T-helper 1 cell treated with Interleukin-12 subunit alpha and Interleukin-12 subunit beta and Interleukin-4 antibody, amounts not matched to agents 30 μg/mL and 1 μg/mL, for 36 hours (primary cell): ENCODE measurements at regions not wholly inside any gene's neighbourhood (a gene's known extent, or its start where the extent isn't known, plus 50 kb on each side); places are given as distances from the start of the nearest gene placed in this dataset.

Experiments used
- H3K27ac Mint-ChIP-seq: one replicate; pipeline ENCODE4 v1.8.0; 2021; ENCODE audit warnings: mild to moderate bottlenecking, mixed read lengths
- H3K27me3 Mint-ChIP-seq: one replicate; pipeline ENCODE4 v1.8.0; 2021; ENCODE audit warnings: low read depth, mixed read lengths
- H3K36me3 Mint-ChIP-seq: one replicate; pipeline ENCODE4 v1.8.0; 2021; ENCODE audit warnings: low read depth, mixed read lengths
- H3K4me1 Mint-ChIP-seq: one replicate; pipeline ENCODE4 v1.8.0; 2021; ENCODE audit warnings: low read depth, mixed read lengths
- H3K4me3 Mint-ChIP-seq: one replicate; pipeline ENCODE4 v1.8.0; 2021; ENCODE audit warnings: mild to moderate bottlenecking, moderate library complexity, mixed read lengths
- H3K9me3 Mint-ChIP-seq: one replicate; pipeline ENCODE4 v1.8.0; 2021; ENCODE audit warnings: mixed read lengths

DNA sequence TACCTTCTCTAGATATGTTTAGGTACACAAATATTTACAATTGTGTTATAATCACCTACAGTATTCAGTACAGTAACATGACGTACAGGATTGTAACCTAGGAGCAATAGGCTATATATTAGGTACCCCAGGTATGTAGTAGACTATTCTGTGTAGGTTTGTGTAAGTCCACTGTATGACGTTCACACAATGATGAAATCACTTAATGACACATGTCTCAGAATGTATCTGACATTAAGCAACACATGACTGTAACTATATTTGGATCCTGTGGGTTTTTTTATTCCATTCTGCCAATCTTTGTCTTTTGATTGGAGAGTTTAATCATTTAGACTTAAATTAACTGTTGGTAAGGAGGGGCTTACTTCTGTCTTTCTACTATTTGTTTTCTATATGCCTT, 52.1 kb downstream of the STYXL2 start:
- Mint-ChIP-seq H3K4me3 (no peak overlapping the region), H3K9me3 (peaks cover 6% of the 10 kb centered on the region), H3K4me1 (no peaks in the 10 kb centered on the region), H3K36me3 (no peaks in the 10 kb centered on the region), H3K27ac (no peak overlapping the region), H3K27me3 (peaks cover 41% of the 10 kb centered on the region)

DNA sequence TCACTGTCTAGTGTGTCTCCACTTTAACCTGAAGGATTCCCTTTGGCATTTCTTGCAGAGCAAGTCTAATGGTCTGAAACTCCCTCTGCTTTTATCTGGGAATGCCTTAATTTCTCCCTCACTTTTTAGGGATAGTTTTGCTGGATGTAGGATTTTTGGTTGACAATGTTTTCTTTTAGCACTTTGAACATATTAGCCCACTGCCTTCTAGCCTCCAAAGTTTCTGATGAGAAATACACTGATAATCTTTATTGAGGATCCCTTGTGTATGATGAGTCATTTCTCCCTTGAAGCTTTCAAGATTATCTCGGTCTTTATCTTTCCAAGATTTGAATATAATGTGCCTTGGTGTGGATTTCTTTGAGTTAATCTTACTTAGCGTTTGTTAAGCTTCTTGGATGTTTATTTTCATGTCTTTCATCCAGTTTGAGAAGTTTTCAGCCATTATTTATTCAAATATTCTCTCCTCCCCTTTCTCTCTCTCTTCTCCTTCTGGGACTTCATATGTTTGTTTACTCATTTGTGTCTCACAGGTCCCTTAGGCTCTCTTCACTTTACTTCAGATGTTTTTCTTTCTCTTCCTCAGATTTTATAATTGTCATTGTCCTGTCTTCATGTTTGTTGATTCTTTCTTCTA, 53.1 kb downstream of the STYXL2 start:
- Mint-ChIP-seq H3K27ac (no peak overlapping the region), H3K4me3 (no peak overlapping the region), H3K4me1 (no peaks in the 10 kb centered on the region), H3K36me3 (no peaks in the 10 kb centered on the region), H3K27me3 (peaks cover 34% of the 10 kb centered on the region), H3K9me3 (peaks cover 6% of the 10 kb centered on the region)

DNA sequence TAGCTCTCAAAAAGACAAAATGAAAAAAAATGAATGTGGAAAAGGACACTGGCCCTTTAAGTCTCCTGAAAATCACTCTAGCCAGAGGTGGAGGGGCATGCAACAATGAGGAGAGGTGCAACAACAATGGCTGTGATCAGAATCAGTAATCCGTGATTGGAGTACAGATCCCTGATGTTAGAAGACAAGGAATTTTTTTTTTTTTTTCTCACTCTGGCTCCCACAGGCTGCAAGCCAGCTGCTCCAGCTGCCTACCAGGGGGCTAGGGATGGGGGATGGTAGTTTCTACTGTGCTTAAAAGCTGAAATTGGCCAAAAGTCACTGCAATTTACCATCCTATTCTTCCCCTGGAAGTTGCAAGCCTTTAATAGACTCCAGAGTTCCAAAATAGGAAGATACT, 54.5 kb downstream of the STYXL2 start:
- Mint-ChIP-seq H3K36me3 (no peaks in the 10 kb centered on the region), H3K27ac (no peak overlapping the region), H3K4me1 (peaks cover 3% of the 10 kb centered on the region), H3K4me3 (no peak overlapping the region), H3K27me3 (peaks cover 34% of the 10 kb centered on the region), H3K9me3 (peaks cover 6% of the 10 kb centered on the region)

DNA sequence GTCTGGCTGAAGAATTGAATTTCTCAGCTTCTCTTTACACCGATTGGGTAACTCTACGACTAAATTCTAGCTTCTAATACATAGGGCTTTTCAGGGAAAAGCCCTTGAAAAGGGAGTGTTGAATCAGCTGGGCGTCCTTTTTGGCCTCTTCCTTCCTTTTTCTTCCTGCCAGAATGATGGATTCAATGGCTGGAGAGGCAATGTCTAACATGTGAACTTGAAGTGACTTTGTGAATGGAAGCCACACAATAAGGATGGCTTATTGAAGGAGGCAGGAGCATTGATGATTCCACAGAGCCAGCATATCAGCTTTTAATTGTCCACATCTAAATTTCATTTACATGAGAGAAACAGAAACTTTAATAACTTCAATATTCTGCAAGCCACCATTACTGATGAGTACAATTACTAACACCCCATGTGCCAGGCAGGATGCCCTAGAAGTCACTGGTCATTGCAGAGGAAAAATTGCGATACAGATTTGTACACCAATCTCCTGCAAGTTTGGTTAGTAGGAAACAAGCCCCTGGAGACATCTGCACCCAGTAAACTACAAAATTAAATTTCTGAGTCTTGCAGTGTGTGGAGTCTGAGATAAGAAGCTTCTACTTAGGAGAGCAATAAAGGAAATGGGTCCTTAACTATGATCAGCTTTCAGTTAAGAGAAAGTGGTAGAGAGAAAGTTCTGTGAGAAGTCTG, 56.1 kb downstream of the STYXL2 start:
- Mint-ChIP-seq H3K27me3 (peaks cover 30% of the 10 kb centered on the region), H3K27ac (no peak overlapping the region), H3K4me3 (no peak overlapping the region), H3K9me3 (peaks cover 6% of the 10 kb centered on the region), H3K4me1 (peaks cover 3% of the 10 kb centered on the region), H3K36me3 (no peaks in the 10 kb centered on the region)

DNA sequence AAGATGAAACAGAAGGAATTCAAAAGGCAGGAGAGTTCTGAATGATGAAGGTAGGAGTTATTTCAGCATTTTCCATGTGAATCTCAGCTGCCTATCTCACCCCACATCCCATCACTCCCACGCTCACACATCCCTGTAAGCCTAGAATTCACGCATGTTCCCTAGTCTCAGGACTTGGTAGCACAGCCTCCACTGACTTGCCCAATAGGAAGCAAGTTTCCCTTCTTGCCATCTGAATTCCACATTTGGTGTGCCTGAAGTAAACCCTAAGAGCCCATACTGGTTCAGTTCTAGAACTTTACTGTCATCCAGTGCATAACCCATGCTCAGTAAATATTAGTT, 56.6 kb downstream of the STYXL2 start:
- Mint-ChIP-seq H3K4me3 (no peak overlapping the region), H3K4me1 (peaks cover 3% of the 10 kb centered on the region), H3K27ac (no peak overlapping the region), H3K36me3 (no peaks in the 10 kb centered on the region), H3K9me3 (peaks cover 6% of the 10 kb centered on the region), H3K27me3 (peaks cover 25% of the 10 kb centered on the region)

DNA sequence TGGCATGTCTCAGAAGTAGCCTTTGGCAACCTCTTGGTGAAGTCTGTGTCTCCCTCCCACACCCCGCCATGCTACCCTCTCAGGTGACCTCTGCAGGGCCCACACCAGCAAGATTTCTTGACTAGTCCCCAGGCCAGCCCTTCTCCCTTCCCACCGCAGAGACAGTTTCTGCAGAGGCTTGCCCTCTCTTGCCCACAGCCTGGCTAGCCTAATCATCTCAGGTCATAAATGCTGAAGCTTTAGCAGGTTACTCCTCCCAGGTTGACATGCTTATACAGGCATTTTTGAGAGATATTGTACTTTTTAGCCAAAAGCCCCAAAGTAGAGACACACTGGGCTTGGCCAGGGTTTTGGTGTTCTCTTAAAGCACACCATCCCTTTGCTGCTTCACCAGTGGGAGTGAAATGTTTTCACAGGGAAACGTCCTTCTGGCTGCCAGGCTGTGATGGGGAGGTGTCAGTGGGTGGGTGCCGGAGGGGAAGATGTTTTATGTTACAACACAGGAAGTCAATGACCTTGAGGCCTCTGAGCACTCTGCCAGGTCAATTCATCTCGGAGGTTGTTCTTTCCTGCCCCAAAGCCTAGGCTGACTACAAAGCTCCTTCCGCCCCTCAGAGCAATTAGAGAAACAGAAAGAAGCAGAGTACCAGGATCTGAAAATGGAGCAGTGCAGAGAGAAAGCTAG, 58.5 kb downstream of the STYXL2 start:
- peaks cover 3% of the 10 kb centered on the region for H3K9me3 Mint-ChIP-seq
- no peaks in the 10 kb centered on the region for H3K36me3 Mint-ChIP-seq
- peaks cover 11% of the 10 kb centered on the region for H3K27me3 Mint-ChIP-seq
- no peak overlapping the region for H3K4me3 Mint-ChIP-seq
- H3K27ac Mint-ChIP-seq = no peak overlapping the region
- peaks cover 3% of the 10 kb centered on the region for H3K4me1 Mint-ChIP-seq

DNA sequence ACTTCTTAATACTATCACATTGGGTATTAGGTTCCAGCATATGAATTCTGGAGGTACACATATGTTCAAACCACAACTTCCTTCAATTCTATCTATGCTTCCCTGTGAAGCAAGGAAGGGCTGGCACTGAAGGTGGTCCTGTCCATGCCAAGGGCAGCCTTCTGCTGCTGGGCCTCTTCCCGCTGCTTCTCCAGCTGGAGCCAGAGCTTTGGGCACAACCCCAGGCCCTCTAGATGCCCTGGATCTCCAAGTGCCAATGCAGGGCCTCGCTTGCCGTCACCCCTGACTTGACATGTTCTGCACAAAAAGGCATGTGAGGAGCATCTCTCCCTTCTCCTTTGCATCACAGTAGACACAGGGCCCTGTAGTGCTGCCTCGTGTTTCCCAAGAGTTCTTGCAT, 62.6 kb downstream of the STYXL2 start:
- H3K4me3 Mint-ChIP-seq = no peak overlapping the region
- H3K9me3 Mint-ChIP-seq = no peaks in the 10 kb centered on the region
- no peaks in the 10 kb centered on the region for H3K36me3 Mint-ChIP-seq
- H3K27ac Mint-ChIP-seq = no peak overlapping the region
- H3K27me3 Mint-ChIP-seq = no peaks in the 10 kb centered on the region
- peaks cover 3% of the 10 kb centered on the region for H3K4me1 Mint-ChIP-seq

DNA sequence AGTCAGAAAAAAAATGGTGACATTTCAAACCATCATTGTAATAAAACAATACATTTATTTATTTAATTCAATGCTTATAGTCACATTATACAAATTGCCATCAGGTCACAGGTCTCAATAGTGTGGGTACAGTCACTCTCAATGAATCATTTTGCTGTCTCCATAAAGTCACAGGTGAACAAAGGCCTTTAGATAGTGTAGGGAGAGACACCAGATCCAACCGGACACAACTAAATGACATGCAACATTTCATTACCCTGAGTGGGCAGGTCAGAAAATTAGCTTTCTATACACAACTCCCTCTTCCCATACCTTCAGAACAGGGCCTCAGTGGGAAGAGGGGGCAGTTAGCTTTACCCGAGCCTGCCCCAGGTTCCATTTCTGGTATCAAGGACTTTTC, 63.2 kb downstream of the STYXL2 start:
- H3K4me1 Mint-ChIP-seq = peaks cover 3% of the 10 kb centered on the region
- H3K36me3 Mint-ChIP-seq = no peaks in the 10 kb centered on the region
- no peaks in the 10 kb centered on the region for H3K9me3 Mint-ChIP-seq
- H3K27ac Mint-ChIP-seq = no peak overlapping the region
- no peak overlapping the region for H3K4me3 Mint-ChIP-seq
- H3K27me3 Mint-ChIP-seq = no peaks in the 10 kb centered on the region

DNA sequence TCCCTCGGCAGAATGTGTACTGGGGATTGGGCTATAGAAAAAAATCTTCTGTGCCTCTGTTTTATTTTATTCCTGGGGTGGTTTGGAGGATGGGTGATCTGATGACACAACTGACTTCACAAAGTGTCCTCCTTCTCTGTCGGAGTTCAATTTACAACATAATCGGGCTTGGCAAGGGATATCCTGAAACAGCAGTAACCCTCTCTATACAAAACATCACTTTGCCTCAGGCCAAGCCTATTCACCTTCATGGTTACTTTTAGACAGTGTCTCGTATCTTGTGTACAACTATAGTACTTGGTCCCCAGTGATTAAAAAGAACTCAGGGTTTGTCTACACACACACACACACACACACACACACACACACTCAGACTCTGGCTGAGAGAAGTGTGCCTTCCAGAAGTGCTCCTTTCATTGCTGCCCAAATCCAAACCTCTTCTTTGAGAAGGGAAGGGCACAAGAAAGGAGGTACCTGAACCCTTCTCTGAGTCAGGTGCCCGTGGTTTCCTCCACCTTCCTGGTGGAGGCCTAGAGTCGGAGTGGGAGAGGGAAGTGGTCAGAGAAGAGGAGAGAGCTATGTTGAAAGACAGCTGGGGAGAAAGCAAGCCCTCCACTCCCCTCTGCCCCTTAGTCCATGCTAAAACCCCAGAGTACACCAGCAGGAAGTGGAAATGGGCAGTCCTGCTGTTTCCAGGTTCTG, 62.4 kb upstream of the POU2F1 start:
- Mint-ChIP-seq H3K4me1 (no peaks in the 10 kb centered on the region), H3K9me3 (no peaks in the 10 kb centered on the region), H3K4me3 (no peak overlapping the region), H3K27ac (no peak overlapping the region), H3K36me3 (no peaks in the 10 kb centered on the region), H3K27me3 (no peaks in the 10 kb centered on the region)

DNA sequence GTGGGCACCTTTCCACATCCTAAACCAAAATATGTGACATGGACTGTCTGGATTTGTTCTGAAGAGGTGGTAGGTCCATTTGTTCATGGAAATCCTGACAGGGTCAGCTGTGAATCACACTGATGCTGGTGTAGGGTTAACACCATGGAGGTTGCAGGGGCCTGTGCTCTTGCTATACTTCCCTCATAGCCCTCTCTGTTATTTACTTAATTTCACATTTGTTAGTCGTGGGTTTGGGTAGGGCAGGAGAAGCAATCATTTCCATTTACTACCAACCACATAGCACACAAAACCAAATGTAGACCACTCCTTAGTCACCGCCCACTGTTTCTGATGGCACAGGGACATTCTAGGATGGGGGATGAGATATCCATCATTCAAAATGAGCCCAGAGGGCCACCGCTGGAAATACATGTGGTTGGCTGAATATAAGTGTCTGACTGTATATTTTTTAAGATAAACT, 61.8 kb upstream of the POU2F1 start:
- Mint-ChIP-seq H3K27ac (no peak overlapping the region), H3K36me3 (no peaks in the 10 kb centered on the region), H3K4me3 (no peak overlapping the region), H3K27me3 (no peaks in the 10 kb centered on the region), H3K4me1 (no peaks in the 10 kb centered on the region), H3K9me3 (no peaks in the 10 kb centered on the region)

DNA sequence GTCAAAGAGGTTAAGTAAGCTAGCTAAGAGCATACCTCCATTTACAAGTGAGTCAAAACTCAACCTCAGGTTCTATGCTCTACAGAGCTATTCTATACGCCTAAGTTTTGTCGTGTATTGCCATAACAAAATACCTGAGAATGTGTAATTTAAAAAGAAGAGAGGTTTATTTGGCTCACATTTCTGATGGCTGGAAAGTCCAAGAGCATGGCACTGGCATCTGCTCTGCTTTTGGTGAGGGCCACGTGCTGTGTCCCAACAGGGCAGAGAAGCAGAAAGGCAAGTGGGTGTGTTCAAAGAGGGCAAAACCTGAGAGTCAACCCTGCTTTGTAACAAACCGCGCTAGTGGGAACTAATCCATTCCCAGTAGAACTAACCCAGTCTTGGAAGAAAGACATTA, 60.9 kb upstream of the POU2F1 start:
- Mint-ChIP-seq H3K36me3 (no peaks in the 10 kb centered on the region), H3K27me3 (peaks cover 8% of the 10 kb centered on the region), H3K4me1 (no peaks in the 10 kb centered on the region), H3K9me3 (no peaks in the 10 kb centered on the region), H3K27ac (no peak overlapping the region), H3K4me3 (no peak overlapping the region)

DNA sequence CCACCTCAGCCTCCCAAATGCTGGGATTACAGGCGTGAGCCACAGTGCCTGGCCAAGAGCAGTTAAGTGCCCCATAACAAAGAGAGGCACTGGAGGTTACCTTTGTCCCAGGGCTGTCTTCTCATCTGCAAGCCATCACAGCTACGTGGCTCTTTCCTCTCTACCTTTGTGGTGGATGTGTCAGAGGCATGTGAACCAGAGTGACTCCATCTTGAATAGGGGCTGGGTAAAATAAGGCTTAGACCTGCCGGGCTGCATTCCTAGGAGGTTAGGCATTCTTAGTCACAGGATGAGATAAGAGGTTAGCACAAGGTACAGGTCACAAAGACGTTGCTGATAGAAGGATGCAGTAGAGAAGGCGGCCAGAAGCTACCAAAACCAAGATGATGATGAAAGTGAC, 59.4 kb upstream of the POU2F1 start:
- Mint-ChIP-seq H3K27ac (no peak overlapping the region), H3K36me3 (no peaks in the 10 kb centered on the region), H3K4me3 (no peak overlapping the region)

DNA sequence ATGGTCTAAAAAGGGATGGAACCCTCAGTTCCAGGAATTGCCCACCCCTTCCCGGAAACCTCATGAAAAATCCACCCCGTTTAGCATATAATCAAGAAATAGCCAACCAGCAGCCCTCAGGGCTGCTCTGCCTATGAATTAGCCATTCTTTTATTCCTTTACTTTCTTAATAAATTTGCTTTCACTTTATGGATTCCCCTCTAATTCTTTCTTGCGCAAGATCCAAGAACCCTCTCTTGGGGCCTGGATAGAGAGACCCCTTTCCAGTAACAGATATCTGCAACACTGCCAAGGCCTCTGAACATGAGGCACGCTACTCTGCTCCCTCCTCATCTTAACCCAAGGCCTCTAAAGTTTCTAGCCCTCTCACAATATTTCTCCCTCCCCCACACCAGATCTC, 58.9 kb upstream of the POU2F1 start:
- no peaks in the 10 kb centered on the region for H3K36me3 Mint-ChIP-seq
- no peak overlapping the region for H3K4me3 Mint-ChIP-seq
- H3K27me3 Mint-ChIP-seq = peaks cover 21% of the 10 kb centered on the region
- H3K4me1 Mint-ChIP-seq = no peaks in the 10 kb centered on the region
- H3K9me3 Mint-ChIP-seq = no peaks in the 10 kb centered on the region
- no peak overlapping the region for H3K27ac Mint-ChIP-seq

More for the DNA sequence above, 59.4 kb upstream of the POU2F1 start:
- H3K27me3 Mint-ChIP-seq = peaks cover 18% of the 10 kb centered on the region
- no peaks in the 10 kb centered on the region for H3K9me3 Mint-ChIP-seq
- H3K4me1 Mint-ChIP-seq = no peaks in the 10 kb centered on the region

DNA sequence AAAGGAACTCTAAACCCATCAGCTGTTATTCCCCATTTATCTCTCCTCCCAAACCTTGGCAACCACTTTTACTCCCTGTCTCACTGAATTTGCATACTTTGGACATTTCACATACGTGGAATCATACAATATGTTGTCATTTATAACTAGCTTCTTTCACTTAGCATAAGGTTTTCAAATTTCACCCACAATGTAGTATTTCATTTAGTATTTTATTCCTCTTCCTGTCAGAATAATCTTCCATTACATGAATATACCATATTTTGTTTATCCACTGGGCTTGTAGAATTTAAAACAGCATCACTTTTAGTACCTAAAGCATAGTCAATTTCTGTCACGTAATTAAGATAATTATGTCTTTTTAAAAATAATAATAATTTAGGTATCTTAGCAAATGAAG, 55.5 kb upstream of the POU2F1 start:
- Mint-ChIP-seq H3K27me3 (peaks cover 43% of the 10 kb centered on the region), H3K36me3 (no peaks in the 10 kb centered on the region), H3K27ac (no peak overlapping the region), H3K4me1 (no peaks in the 10 kb centered on the region), H3K4me3 (no peak overlapping the region), H3K9me3 (no peaks in the 10 kb centered on the region)
